ENCODE measurements at regions not wholly inside any gene's neighbourhood (a gene's known extent, or its start where the extent isn't known, plus 50 kb on each side); places are given as distances from the start of the nearest gene placed in this dataset.

- no peaks in the 10 kb centered on the region for H3K4me1 ChIP-seq (ENCODE audit: control insufficient read depth in 1 of 2, insufficient read depth in 2 of 2, low read length in 2 of 2)
- TF ChIP-seq, protein P1, sequence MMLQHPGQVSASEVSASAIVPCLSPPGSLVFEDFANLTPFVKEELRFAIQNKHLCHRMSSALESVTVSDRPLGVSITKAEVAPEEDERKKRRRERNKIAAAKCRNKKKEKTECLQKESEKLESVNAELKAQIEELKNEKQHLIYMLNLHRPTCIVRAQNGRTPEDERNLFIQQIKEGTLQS (IDR thresholded peaks at IDR 0.05): no peak
- TF ChIP-seq JUND (IDR thresholded peaks at IDR 0.05) (no peak), RAD21 (IDR thresholded peaks at IDR 0.05; ENCODE audit: low read depth) (no peak), CTCF (IDR thresholded peaks at IDR 0.05 in 2 of 3, conservative IDR thresholded peaks at IDR 0.05 in 1 of 3; ENCODE audit: borderline replicate concordance in 1 of 3, insufficient read depth in 1 of 3, low read depth in 2 of 3, low read length in 2 of 3) (no peak), SIN3A (IDR thresholded peaks at IDR 0.05; ENCODE audit: low read depth) (no peak), CEBPB (IDR thresholded peaks at IDR 0.05; ENCODE audit: low read depth) (no peak), ZNF274 (IDR thresholded peaks at IDR 0.05; ENCODE audit: low read depth, low read length) (no peak), SP1 (IDR thresholded peaks at IDR 0.05; ENCODE audit: low read depth) (no peak), EZH2 (IDR thresholded peaks at IDR 0.05) (no peak), ZFX (IDR thresholded peaks at IDR 0.05) (no peak), CBX3 (IDR thresholded peaks at IDR 0.05; ENCODE audit: low read depth) (no peak), REST (IDR thresholded peaks at IDR 0.05; ENCODE audit: low read depth) (no peak), POLR2AphosphoS5 (IDR thresholded peaks at IDR 0.05; ENCODE audit: low read depth, low read length) (no peak), YY1 (IDR thresholded peaks at IDR 0.05; ENCODE audit: extremely low read depth, insufficient replicate concordance, low read depth, low read length) (no peak), EZH2phosphoT487 (IDR thresholded peaks at IDR 0.05; ENCODE audit: borderline replicate concordance) (no peak), MAX (IDR thresholded peaks at IDR 0.05) (no peak), FOSL1 (IDR thresholded peaks at IDR 0.05; ENCODE audit: low read depth) (no peak), ELF1 (IDR thresholded peaks at IDR 0.05; ENCODE audit: borderline replicate concordance, low read depth) (no peak), SRF (IDR thresholded peaks at IDR 0.05; ENCODE audit: low read depth) (no peak)
- TF ChIP-seq, protein P2, sequence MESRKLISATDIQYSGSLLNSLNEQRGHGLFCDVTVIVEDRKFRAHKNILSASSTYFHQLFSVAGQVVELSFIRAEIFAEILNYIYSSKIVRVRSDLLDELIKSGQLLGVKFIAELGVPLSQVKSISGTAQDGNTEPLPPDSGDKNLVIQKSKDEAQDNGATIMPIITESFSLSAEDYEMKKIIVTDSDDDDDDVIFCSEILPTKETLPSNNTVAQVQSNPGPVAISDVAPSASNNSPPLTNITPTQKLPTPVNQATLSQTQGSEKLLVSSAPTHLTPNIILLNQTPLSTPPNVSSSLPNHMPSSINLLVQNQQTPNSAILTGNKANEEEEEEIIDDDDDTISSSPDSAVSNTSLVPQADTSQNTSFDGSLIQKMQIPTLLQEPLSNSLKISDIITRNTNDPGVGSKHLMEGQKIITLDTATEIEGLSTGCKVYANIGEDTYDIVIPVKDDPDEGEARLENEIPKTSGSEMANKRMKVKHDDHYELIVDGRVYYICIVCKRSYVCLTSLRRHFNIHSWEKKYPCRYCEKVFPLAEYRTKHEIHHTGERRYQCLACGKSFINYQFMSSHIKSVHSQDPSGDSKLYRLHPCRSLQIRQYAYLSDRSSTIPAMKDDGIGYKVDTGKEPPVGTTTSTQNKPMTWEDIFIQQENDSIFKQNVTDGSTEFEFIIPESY (IDR thresholded peaks at IDR 0.05; ENCODE audit: extremely low read depth, insufficient replicate concordance, low read length): no peak
- no peak overlapping the region for H3K9ac ChIP-seq (ENCODE audit: low read length)
- intact Hi-C loops (cut with micrococcal nuclease): no loop called here
- DNase-seq (ENCODE audit: low read depth, low spot score) (no peak), ATAC-seq (no peak)
- H3K79me2 ChIP-seq (ENCODE audit: insufficient read depth, low read length): no peaks in the 10 kb centered on the region
- ChIA-PET CTCF (no interaction called here), RAD21 (ENCODE audit: low non-redundant PET in 1 of 2, low total read pairs in 2 of 2, uncharacterized antibody in 2 of 2, unreplicated experiment in 2 of 2) (no interaction called here), POLR2A (no interaction called here)
- no peaks in the 10 kb centered on the region for H3K9me3 ChIP-seq (ENCODE audit: control insufficient read depth in 1 of 2, insufficient read depth in 1 of 2, low read depth in 1 of 2, low read length in 2 of 2)
- no peaks in the 10 kb centered on the region for H4K20me1 ChIP-seq (ENCODE audit: insufficient read depth)
- BruUV-seq (replicated peaks): no TSS peak
- peaks cover 6% of the 10 kb centered on the region for H3K27me3 ChIP-seq (ENCODE audit: insufficient read depth, low read length)
- H3K27ac ChIP-seq (ENCODE audit: low read depth, low read length): no peak overlapping the region
- no peak overlapping the region for H3K4me2 ChIP-seq (ENCODE audit: low read length)
- no peak overlapping the region for H2AFZ ChIP-seq (ENCODE audit: low read depth, low read length, poor library complexity, severe bottlenecking)
- no peak overlapping the region for H3K4me3 ChIP-seq (replicated peaks in 1 of 2; ENCODE audit: low read depth in 1 of 2, low read length in 2 of 2)
- H3K36me3 ChIP-seq (ENCODE audit: control insufficient read depth in 1 of 2, insufficient read depth in 2 of 2, low read length in 2 of 2): no peaks in the 10 kb centered on the region
- no peaks in the 10 kb centered on the region for H3K9me2 ChIP-seq (ENCODE audit: insufficient read depth)
Observed at GRCh38 chr3:64381367-64381766, 156.1 kb upstream of the PRICKLE2 start.
